ENCODE measurements at regions not wholly inside any gene's neighbourhood (a gene's known extent, or its start where the extent isn't known, plus 50 kb on each side); places are given as distances from the start of the nearest gene placed in this dataset.
"Not testable (repeated sequence)": the region's sequence is repeated elsewhere in the genome, so short reads cannot be mapped to it uniquely, and the experiment has no call there.

- in situ Hi-C loops (cut with HindIII; ENCODE audit: low sequenced_read_pairs), result no loop called here
- no peak for DNase-seq (ENCODE audit: low read depth)
- TF ChIP-seq, protein P1, sequence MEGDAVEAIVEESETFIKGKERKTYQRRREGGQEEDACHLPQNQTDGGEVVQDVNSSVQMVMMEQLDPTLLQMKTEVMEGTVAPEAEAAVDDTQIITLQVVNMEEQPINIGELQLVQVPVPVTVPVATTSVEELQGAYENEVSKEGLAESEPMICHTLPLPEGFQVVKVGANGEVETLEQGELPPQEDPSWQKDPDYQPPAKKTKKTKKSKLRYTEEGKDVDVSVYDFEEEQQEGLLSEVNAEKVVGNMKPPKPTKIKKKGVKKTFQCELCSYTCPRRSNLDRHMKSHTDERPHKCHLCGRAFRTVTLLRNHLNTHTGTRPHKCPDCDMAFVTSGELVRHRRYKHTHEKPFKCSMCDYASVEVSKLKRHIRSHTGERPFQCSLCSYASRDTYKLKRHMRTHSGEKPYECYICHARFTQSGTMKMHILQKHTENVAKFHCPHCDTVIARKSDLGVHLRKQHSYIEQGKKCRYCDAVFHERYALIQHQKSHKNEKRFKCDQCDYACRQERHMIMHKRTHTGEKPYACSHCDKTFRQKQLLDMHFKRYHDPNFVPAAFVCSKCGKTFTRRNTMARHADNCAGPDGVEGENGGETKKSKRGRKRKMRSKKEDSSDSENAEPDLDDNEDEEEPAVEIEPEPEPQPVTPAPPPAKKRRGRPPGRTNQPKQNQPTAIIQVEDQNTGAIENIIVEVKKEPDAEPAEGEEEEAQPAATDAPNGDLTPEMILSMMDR (IDR thresholded peaks at IDR 0.05; ENCODE audit: low read depth, low read length, missing control alignments), result no peak
- no peak overlapping the region for H3K4me3 ChIP-seq (ENCODE audit: low read depth, low read length)
Observed at GRCh38 chr10:59433720-59434428, 71.5 kb upstream of the FAM13C start.

GRCh38 chr10:59432207-59432900 lies 70.0 kb upstream of the FAM13C start:
- in situ Hi-C loops (cut with HindIII; ENCODE audit: low sequenced_read_pairs), result no loop called here
- no peak overlapping the region for H3K4me3 ChIP-seq (ENCODE audit: low read depth, low read length)
- peak; percentile 24 for DNase-seq (ENCODE audit: low read depth)
- TF ChIP-seq, protein P1 (IDR thresholded peaks at IDR 0.05; ENCODE audit: low read depth, low read length, missing control alignments), result no peak

- H3K4me3 ChIP-seq (ENCODE audit: low read depth, low read length); in situ Hi-C loops (cut with HindIII; ENCODE audit: low sequenced_read_pairs); DNase-seq (ENCODE audit: low read depth): not testable (repeated sequence)
Observed at GRCh38 chr10:59413795-59414194, 51.4 kb upstream of the FAM13C start.

Measured in astrocyte of the cerebellum (primary cell).